Amniotic stem cell (primary cell): ENCODE measurements at regions not wholly inside any gene's neighbourhood (a gene's known extent, or its start where the extent isn't known, plus 50 kb on each side); places are given as distances from the start of the nearest gene placed in this dataset.

ENCODE experiments used
- DNase-seq: peaks from one replicate; lab custom pipeline; 2025; lab: John Stamatoyannopoulos, UW

GRCh38 chr20:60321601-60322000 is 363.4 kb downstream of the CDH26 start:
- no peak for DNase-seq

GRCh38 chr20:60326821-60327220 is 368.6 kb downstream of the CDH26 start:
- DNase-seq = no peak

- no peak for DNase-seq
Observed at GRCh38 chr20:60327971-60328660, 369.9 kb downstream of the CDH26 start.

GRCh38 chr20:60330461-60330860 is 372.2 kb downstream of the CDH26 start:
- DNase-seq = no peak

GRCh38 chr20:60331688-60332300 is 373.6 kb downstream of the CDH26 start:
- DNase-seq = no peak

GRCh38 chr20:60332523-60332922 is 374.3 kb downstream of the CDH26 start:
- no peak for DNase-seq

GRCh38 chr20:60334911-60335310 is 376.7 kb downstream of the CDH26 start:
- no peak for DNase-seq

- no peak for DNase-seq
Observed at GRCh38 chr20:60338556-60338955, 380.3 kb downstream of the CDH26 start.

GRCh38 chr20:60339738-60340137 is 381.5 kb downstream of the CDH26 start:
- no peak for DNase-seq

- DNase-seq = no peak
Observed at GRCh38 chr20:60340232-60340631, 382.0 kb downstream of the CDH26 start.

GRCh38 chr20:60341062-60341461 is 382.8 kb downstream of the CDH26 start:
- no peak for DNase-seq

GRCh38 chr20:60345106-60345505 is 386.9 kb downstream of the CDH26 start:
- no peak for DNase-seq

- DNase-seq = no peak
Observed at GRCh38 chr20:60349418-60349817, 391.2 kb downstream of the CDH26 start.

GRCh38 chr20:60352017-60352416 is 393.8 kb downstream of the CDH26 start:
- no peak for DNase-seq

GRCh38 chr20:60352596-60352995 is 394.4 kb downstream of the CDH26 start:
- no peak for DNase-seq

- DNase-seq = no peak
Observed at GRCh38 chr20:60354024-60354580, 395.9 kb downstream of the CDH26 start.

- no peak for DNase-seq
Observed at GRCh38 chr20:60358101-60358500, 399.9 kb downstream of the CDH26 start.

GRCh38 chr20:60359010-60359409 is 400.8 kb downstream of the CDH26 start:
- DNase-seq = no peak

GRCh38 chr20:60361761-60362395 is 403.7 kb downstream of the CDH26 start:
- no peak for DNase-seq

GRCh38 chr20:60362531-60362930 is 404.3 kb downstream of the CDH26 start:
- no peak for DNase-seq

- DNase-seq = no peak
Observed at GRCh38 chr20:60363698-60364097, 405.5 kb downstream of the CDH26 start.

GRCh38 chr20:60365064-60365666 is 406.9 kb downstream of the CDH26 start:
- DNase-seq = no peak

GRCh38 chr20:60365882-60366281 is 407.7 kb downstream of the CDH26 start:
- no peak for DNase-seq
